K562 (cell line): ENCODE measurements at regions not wholly inside any gene's neighbourhood (a gene's known extent, or its start where the extent isn't known, plus 50 kb on each side); places are given as distances from the start of the nearest gene placed in this dataset.
A peak's percentile ranks its signal among the peaks of the same experiment; 100 is the strongest.

Source experiments
- HDAC6 ChIP-seq: IDR thresholded peaks from 2 replicates; pipeline ENCODE4 v1.6.1; 2012; ENCODE audit warnings: low read depth, mild to moderate bottlenecking, control low read depth, inconsistent platforms, low read length, moderate library complexity
- TEAD4 ChIP-seq, 2 experiments: sonication (generic) in 1 of 2; formaldehyde crosslinking in 1 of 2; IDR thresholded peaks; 2 replicates each; pipeline versions ENCODE4 v1.6.1 to v1.8.0; 2012 to 2022; ENCODE audit warnings: borderline replicate concordance in 1 of 2, inconsistent platforms in 1 of 2, low read length in 1 of 2, mild to moderate bottlenecking in 1 of 2, missing genetic modification reagents in 1 of 2
- ZNF518B ChIP-seq: fragments of 250-450 bp; sonication (Bioruptor Pico); IDR thresholded peaks from 2 replicates; pipeline ENCODE4 v1.5.0; 2021; ENCODE audit warnings: mild to moderate bottlenecking, moderate library complexity
- TF ChIP-seq, protein P1 (sequence below): fragments of 450-650 bp; formaldehyde crosslinking; IDR thresholded peaks from 2 replicates; pipeline ENCODE4 v1.4.0; 2020; ENCODE audit warnings: mild to moderate bottlenecking, moderate library complexity

- TF ChIP-seq ZNF518B (CRISPR knock-in tag) (no peak), HDAC6 (no peak), TEAD4 (IDR thresholded peaks at IDR 0.05; ENCODE audit: low read length) (no peak), TEAD4 (CRISPR knock-in tag; IDR thresholded peaks at IDR 0.05; ENCODE audit: borderline replicate concordance) (no peak)
- TF ChIP-seq, protein P1, sequence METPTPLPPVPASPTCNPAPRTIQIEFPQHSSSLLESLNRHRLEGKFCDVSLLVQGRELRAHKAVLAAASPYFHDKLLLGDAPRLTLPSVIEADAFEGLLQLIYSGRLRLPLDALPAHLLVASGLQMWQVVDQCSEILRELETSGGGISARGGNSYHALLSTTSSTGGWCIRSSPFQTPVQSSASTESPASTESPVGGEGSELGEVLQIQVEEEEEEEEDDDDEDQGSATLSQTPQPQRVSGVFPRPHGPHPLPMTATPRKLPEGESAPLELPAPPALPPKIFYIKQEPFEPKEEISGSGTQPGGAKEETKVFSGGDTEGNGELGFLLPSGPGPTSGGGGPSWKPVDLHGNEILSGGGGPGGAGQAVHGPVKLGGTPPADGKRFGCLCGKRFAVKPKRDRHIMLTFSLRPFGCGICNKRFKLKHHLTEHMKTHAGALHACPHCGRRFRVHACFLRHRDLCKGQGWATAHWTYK, result peak; percentile 65; the same call in 1 of the 2 replicates
Measured at GRCh38 chr16:79870016-79870886, 269.7 kb upstream of the MAF start (continued).
